Stimulated activated CD8-positive, alpha-beta memory T cell treated with anti-CD3 and anti-CD28 coated beads, Interleukin-4, amount 100 ng/mL, for 48 hours (primary cell): ENCODE measurements at regions not wholly inside any gene's neighbourhood (a gene's known extent, or its start where the extent isn't known, plus 50 kb on each side); places are given as distances from the start of the nearest gene placed in this dataset.

Experiments
- DNase-seq: peaks from one replicate; pipeline ENCODE4 v3.0.0-alpha.2; 2020

DNA sequence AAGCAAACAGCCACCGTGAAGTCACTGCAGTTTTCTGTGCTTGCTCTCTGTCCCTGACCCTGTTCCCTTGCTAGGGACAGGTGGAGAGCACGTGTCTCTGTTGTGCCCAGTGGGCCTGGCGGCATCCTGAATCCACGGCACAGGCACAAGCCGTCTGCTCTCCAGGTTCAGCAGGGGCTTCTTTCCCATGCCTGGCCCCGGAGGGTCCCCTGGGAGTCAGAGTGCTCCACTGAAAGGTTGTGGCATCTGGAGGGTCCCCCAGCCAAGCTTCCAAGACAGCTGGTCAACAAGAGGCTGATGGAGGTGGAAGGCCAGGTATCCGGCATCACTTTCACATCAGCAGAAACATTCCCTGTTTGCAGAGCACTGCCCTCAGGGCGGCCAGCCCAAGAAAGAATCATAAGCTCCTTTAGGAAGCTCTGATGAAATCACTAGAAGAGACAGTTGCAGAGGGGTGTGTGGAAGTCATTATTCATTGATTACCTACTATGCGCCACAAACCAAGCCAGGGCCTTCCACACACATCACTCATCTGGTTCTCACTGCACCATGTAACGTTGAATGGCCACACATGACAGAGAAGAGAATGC lies 346.4 kb upstream of the B3GAT1 start:
- no peak for DNase-seq

DNA sequence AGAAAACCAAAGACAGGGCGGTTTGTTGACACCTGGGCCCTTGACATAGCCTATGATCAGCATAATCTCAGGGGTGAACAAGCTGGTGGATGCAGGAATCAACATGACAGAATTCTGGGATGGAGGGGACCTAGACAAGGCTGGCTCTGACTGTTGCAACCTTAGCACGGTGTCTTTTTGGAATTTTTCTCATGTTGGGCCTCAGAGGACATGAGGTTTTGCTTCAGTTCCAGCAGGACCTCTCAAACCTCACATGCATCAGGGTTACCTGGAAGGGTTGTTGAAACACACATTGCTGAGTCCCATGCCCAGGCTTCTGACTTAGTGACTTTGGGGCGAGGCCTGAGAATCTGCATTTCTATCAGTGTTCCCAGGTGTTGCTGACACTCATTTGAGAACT lies 345.6 kb upstream of the B3GAT1 start:
- no peak for DNase-seq

- no peak for DNase-seq
These were observed 344.9 kb upstream of the B3GAT1 start for GRCh38 chr11:134756811-134757540.

- DNase-seq = no peak
These were observed 343.5 kb upstream of the B3GAT1 start for GRCh38 chr11:134755535-134755934.

DNA sequence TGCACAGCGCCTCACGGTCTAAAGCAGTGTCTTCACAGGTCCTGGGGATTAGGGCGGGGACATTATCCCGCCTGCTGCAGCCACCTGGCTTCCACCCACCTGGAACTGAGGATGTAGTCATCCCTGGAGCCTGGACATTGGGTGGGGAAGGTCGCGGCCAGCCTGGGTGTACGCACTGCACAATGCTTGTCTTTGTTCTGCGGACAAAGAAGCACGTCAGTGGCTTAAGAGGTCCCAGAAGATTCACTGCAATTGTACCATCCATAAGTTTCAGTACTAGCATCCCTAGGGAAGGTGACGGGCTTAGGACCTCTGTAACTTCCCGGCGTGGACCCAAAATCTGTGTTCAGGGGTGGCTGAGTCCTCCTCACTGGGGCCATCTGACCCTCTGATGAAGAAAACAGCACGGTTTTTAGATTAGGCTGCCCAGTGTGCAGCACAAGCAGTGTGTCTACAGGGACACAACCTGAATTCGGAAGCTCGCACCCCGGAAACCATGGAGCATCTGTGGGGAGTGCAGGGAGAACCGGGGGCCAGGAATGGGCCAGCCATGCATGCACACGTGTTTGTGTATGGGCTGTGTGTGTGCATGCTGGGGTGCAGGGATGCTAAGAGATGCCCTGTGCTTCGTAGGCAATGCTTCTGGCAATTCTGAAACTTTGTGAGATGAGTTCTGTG lies 342.6 kb upstream of the B3GAT1 start:
- DNase-seq = no peak

DNA sequence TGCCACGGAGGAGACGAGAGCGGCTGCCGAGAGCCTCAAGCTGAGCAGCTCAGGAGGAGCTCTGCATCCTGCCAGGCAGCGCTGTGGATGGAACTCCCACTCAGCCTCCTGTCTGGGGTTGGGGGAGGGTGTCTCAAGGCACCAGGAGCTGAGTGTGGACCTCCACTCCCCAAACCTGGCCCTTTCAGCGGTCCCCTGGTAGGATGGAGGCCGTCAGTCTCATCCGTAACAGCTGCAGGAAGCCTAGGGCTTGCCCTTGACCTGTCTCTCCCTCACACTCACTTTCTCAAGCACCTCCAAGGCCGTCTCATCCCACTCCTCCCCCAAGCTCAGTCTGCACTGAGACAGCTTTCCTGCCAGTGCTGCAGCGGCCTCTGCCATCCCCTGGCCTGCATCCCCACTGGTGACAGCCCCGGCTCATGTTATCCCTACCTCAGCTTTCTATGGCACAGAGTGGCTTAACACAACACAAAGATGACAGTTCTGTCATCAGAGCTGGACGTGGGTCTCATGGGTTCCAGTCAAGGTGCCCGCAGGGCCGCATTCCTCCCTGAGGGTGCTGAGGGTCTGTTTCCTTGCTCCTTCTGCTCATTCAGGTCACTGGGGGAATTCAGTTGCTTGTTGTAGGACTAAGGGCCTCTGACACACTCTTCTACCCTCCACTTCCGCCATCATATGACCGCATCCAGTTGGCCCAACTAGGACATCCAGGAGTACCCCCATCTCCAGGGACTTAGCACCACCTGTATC lies 341.9 kb upstream of the B3GAT1 start:
- DNase-seq = no peak

DNA sequence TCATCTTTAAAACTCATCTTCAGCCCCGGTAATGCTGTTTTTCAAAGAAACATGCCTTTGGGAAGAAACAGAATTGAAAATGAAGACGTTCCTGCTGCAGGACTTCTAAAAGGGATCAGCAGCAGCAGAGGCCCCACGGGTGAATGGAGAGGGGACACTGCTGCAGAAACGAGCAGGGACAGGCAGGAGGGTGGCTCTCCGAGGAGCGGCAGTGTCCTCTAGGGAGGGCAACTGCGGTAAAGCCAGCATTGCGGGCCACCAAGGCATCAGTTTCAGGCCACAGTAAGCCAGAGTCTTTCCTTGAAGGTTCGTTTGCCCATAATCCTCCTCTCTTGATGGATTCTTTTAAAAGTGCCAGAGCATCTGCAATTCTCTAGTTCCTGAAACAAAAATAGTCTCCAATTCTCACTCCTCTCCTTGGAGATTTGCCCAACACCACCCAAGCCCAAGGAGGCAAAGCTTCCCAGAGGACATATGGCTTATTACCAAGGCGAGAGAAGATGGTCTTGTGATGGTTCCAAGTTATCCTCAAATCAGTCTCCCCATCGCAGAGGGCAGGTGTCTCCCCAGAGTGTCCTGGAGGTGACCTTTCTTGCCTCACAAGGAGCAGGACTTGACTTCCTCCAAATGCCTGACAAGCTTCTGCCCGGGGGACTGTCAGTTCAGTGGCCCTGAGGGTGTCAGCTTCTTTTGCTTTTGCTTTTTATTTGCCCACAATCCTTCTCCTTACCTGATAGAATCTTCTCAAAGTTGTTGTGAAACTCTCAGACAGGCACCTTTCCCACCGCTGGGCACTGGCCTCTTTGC lies 341.1 kb upstream of the B3GAT1 start:
- no peak for DNase-seq

GRCh38 chr11:134752526-134752925 lies 340.5 kb upstream of the B3GAT1 start:
- no peak for DNase-seq

DNA sequence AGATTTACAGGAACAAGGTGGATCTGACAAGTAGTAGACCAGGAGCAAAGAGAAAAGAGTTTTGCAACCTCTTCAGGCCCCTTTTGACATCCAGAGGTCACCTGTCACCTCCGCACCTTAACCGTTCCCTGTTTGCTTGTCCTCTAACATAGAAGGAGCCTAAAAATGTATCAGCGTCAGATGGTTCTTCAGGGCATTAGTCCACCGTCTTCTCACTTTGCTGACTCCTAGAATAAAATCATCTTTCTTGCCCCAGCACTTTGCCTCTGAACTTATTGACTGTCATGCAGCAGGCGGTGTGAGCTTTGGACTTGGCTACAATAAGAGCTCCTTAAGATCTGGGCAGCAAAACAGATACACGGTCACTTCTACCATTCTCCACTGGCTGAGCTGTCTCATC lies 339.7 kb upstream of the B3GAT1 start:
- no peak for DNase-seq

DNA sequence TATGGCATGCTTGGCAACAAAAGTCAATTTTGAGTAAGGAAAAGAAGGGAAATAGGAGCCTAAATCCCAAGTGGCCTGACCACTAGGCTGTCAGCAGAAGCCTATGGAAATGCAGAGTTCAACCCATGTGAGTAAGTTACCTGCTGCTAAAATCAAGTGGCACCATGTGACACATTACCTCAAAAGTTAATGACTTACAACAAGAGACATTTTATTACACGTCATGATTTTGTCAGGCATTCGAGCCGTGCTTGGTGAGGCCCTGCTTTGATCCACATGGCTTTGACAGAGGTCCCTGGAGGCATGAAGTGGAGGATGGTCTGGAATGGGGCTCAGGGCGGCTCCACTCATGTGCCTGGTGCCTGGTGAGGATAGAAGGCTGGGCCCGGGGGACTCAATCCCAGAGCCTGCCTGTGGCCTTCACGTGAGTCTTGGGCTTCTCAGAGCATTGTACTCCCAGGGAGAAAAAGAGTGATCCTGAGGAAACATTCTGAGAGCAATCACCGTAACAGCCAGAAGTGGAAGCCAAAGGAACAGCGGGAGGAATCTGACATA lies 339.1 kb upstream of the B3GAT1 start:
- no peak for DNase-seq

- no peak for DNase-seq
These were observed 338.6 kb upstream of the B3GAT1 start for GRCh38 chr11:134750619-134751018.

DNA sequence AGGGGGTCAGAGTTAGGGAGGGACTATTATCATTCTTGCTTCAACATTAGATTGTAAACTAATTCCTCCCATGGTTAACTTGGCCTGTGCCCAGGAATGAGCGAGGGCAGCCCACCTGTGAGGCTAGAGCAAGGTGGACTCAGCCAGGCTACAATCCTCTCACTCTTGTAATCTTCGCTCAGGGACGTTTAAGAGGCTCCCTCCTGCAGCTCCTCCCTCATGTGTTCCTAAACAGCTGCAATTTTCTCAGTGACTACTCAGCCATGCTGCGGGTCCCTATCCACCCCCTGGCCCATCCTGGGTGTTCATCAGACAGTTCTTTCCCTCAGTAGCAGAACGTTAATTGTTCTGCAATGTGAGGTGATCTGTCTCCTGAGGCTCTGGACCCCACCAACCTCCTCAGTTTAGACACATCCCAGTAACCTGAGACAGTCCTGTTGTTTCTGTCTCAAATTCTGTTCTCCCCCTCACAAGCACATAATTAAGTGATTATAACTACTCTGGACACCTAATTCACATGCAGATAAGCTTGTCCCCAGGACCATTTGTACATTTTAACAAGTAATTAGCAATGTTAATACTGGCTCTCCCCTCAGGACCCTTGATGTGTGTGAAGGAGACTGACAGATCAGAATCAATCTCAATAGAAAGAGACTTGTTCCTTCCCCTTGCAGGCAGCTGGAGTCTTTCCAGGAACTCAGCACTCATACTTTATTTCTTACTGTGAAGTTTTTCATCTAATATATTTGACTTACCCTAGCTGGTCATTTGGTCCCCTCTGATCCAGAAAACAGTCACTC lies 337.2 kb upstream of the B3GAT1 start:
- no peak for DNase-seq

GRCh38 chr11:134746609-134747008 lies 334.6 kb upstream of the B3GAT1 start:
- DNase-seq = no peak

GRCh38 chr11:134745456-134745855 lies 333.4 kb upstream of the B3GAT1 start:
- no peak for DNase-seq

DNA sequence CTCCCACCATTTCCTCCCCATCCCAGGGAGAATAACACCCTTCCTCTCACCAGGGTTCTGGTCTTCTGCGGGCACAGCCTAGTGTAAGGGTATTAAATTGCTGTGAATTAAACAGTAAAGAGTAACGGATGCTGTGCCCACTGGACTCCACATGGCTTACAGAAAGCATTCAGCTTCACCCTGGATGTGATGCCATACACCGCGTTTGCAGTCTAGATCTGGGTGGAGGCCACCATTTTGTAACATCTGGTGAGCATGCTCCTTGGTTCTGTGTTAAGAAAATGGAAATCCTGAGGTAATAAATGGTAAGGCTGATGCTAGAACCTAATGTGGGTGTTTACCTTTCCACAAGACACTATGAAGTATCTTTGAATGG lies 331.8 kb upstream of the B3GAT1 start:
- no peak for DNase-seq

GRCh38 chr11:134742956-134743819 lies 331.1 kb upstream of the B3GAT1 start:
- no peak for DNase-seq

- no peak for DNase-seq
These were observed 330.2 kb upstream of the B3GAT1 start for GRCh38 chr11:134742224-134742612.

GRCh38 chr11:134741453-134742223 lies 329.6 kb upstream of the B3GAT1 start:
- DNase-seq = no peak

DNA sequence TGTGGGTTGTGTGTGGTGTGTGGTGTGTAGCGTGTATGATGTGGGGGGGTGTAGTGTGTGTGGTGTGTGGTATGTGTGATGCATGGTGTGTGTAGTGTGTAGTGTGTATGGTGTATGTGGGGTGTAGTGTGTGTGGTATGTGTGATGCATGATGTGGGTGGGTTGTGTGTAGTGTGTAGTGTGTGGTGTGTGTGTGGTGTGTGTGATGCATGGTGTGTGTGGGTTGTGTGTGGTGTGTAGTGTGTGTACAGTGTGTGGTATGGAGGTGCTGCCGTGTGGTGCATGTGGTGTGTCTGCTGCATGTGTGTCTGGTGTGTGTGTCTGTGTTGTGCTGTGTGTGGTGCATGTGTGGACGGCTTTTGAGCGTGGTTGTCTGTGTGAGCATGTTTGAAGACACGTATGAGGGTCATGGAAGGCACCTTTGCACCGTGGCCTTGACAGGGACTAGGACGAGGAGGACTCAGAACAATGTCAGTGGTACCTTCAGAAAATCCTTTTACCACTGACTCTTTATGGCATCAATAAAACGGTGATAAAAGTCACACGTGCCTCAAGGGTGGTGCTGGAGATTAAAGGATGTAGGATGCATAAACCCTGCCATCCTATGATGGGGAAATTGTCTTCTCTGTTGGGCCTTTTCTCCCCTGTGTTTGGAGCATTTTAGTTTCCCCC lies 328.7 kb upstream of the B3GAT1 start:
- no peak for DNase-seq
